HG02870 (cell line): ENCODE measurements at regions not wholly inside any gene's neighbourhood (a gene's known extent, or its start where the extent isn't known, plus 50 kb on each side); places are given as distances from the start of the nearest gene placed in this dataset.
"Not testable (repeated sequence)": the region's sequence is repeated elsewhere in the genome, so short reads cannot be mapped to it uniquely, and the experiment has no call there.

ENCODE experiments used
- ATAC-seq: cut with Tn5 transposase; IDR thresholded peaks from one replicate; pipeline ENCODE4 v1.9.1; 2021; ENCODE audit warnings: mild to moderate bottlenecking, moderate library complexity; ENCODE audit not compliant: unreplicated experiment

- ATAC-seq = no peak
Observed at GRCh38 chr6:6998194-6998569, 109.6 kb upstream of the RREB1 start.

DNA sequence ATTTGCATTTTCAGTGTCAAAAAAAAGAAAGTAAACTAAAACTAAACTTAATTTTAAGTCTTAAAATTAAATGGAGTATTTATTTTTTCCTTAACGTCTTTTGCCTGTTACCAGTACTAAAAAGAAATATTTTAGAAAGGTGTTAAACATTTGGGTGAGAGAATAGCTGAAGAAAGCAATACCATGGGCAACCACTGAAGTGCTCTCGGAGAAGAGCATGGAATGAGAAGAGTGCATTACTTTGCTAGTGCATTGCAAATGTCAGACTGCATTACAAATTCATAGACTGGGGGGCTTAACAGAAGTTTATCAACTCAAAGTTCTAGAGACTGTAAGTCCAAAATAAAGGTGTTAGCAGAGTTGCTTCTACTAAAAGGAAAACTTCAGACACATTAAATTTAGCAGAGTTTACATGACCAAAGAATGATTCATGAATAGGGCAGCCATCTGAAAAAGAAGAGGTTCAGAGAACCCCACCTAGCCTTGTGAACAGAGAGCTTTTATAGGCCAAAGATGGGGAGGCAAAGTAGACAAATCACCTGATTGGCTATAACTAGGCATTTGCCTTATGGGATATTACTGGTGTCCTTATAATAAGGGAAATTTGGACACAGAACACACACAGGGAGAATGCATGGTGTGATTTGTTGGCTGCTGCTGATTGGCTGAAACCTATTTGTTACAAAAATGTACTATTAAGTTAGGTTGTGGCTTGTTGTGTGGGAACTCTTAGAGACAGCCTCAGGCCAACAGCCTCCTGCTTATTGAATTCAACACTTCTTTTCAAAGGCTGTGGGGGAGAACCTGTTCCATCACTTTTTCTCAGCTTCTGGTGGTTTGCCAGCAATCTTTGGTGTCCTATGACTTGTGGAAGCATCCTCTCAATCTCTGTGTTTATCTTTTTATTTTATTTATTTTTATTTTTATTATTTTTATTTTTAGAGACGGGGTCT, 106.7 kb upstream of the RREB1 start:
- no peak for ATAC-seq

GRCh38 chr6:7003041-7003440, 104.7 kb upstream of the RREB1 start:
- ATAC-seq = no peak

DNA sequence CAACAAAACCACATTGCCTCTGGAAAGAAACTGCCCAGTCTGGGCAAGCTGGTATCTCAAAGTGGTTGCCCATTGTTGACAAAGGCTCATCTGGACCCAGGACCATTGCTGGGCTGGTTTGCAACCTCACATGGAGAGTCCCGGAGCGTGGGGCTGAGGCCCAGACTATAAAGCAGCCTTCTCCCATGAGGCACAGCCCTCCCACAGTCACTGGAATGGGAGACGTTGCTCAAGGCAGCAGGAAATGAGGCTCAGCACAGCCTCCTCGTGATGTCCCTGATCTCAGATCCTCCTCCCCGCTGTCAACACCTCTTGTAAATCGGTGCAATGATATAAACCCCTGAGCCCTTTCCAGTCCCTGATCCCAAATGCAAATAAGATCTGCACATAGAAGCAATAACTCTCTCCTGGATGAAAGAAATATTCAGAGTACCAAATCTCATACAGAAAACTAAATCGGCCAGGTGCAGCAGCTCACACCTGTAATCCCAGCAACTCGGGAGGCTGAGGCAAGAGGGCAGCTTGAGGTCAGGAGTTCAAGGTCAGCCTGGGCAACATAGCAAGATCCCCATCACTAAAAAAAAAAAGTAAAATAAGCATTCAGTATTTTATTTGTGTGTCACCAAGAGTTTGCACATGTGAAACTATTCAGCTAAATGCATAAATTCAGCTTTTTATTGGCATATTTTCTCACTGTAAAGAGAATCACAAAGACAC, 103.0 kb upstream of the RREB1 start:
- ATAC-seq = no peak

DNA sequence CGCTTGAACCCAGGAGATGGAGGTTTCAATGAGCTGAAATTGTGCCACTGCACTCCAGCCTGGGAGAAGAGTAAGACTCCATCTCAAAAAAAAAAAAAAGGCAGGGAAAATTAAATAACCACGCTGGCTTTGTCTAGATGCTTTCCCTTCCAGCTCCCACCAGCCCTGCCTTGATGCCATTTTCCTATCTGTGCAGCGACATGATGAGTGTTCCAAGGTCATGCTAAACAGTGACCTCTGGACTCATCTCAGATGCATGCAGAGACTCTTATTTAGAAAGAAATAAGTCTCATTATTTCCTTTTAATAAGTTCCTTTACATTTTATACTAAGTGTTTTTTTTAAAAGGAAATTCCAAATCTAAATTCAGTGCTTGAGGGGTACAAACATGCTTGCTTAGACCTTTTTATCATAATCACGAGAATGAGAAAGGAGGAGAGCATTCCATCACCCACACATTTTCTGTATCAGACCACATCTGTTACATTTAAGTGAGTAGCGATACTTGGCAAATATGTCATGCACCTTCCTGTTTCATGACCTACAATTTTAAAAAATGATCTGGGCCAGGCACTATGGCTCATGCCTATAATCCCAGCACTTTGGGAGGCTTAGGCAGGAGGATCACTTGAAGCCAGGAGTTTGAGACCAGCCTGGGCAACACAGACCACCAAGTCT, 101.1 kb upstream of the RREB1 start:
- no peak for ATAC-seq

- ATAC-seq = no peak
Observed at GRCh38 chr6:7008451-7008988, 99.2 kb upstream of the RREB1 start.

DNA sequence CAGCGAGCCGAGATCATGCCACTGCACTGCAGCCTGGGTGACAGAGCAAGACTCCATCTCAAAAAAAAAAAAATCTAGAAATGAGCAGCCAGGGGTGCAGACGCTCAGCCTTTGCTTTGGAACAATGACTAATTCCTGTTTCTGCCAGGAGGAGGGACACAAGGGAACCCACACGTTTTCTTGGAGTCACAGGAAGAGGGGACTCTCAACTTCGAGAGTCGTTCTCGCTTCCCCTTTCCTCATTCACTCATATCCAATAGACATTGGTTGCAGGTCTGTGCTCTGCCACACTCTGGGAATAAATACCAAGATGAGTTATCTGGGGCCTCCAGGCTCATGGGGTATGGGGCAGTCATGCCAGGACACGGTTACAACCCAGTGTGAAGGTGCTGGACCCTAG, 91.5 kb upstream of the RREB1 start:
- ATAC-seq = no peak

DNA sequence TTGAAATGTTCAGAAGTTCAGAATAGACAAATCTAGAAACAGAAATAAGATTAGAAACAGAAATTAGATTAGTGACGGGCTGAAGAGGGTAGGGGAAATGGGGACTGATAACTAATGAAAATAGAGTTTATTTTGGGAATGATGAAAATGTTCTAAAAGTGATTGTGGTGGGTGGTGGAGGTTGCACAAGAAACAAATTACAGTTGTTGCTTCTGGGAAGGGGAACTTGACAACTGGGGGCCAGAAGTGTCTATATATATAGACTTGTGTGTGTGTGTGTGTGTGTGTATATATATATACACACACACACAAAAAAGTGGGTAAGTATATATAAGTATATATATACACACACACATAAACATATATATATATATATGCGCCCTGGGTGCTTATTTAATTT, 86.5 kb upstream of the RREB1 start:
- ATAC-seq = no peak

DNA sequence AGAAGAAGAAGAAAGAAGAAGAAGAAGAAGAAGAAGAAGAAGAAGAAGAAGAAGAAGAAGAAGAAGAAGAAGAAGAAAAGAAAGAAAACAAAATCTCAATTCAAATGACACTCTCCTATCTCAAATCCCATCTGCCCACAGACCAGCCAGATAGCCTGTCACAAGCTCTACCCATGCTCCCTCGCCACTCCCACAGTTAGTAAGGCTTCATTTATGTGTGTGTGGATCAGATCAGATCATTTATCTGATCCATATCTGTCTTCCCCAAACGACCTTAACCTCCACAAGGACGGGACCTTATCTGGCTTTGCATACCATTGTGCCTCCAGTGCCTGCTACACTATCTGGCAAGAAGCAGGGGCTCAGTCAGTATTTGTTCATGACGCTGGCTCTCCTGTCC, 81.9 kb upstream of the RREB1 start:
- ATAC-seq = no peak

DNA sequence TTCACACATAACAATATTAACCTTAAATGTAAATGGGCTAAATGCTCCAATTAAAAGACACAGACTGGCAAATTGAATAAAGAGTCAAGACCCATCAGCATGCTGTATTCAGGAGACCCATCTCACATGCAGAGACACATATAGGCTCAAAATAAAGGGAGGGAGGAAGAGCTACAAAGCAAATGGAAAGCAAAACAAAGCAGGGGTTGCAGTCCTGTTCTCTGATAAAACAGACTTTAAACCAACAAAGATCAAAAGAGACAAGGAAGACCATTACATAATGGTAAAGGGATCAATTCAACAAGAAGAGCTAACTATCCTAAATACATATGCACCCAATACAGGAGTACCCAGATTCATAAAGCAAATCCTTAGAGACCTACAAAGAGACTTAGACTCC, 78.8 kb upstream of the RREB1 start:
- ATAC-seq = not testable (repeated sequence)

GRCh38 chr6:7030968-7031367, 76.8 kb upstream of the RREB1 start:
- ATAC-seq = not testable (repeated sequence)

DNA sequence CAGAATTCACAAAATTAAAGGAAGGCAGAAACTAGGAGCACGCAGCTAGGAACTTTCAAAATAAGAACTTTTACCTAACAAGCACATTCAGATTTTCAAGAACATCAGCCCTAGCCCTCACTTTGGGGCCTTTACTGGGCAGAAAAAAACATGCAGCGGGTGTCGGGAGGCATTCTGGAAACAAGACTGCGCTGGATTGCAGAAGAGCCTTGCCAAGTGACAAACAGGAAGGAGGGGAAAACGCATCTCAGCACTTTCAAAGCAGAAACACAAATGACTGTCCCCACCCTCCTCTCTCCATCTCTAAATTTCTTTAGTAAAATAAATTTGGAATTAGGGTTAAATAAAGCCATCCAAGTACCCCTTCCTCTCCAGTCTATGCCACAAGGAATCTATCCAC, 74.6 kb upstream of the RREB1 start:
- no peak for ATAC-seq

- no peak for ATAC-seq
Observed at GRCh38 chr6:7034055-7034454, 73.7 kb upstream of the RREB1 start.

DNA sequence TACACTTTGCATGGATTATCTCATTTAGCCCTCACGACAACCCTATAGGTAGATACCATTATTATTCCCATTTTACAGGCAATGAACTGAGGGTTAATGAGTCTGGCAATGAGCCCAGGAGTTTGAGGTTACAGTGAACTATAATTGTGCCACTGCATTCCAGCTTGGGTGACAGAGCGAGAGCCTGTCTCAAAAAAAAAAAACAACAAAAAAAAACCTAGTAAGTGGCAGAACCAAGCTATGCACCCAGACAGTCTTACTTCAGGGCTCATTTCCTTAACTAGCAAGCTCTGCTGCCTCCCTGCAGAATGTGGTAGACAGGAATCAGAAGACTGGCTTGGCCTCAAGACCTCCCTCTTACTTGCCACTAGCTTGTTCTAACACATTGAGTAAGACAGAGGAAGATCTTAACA, 71.9 kb upstream of the RREB1 start:
- ATAC-seq = no peak

DNA sequence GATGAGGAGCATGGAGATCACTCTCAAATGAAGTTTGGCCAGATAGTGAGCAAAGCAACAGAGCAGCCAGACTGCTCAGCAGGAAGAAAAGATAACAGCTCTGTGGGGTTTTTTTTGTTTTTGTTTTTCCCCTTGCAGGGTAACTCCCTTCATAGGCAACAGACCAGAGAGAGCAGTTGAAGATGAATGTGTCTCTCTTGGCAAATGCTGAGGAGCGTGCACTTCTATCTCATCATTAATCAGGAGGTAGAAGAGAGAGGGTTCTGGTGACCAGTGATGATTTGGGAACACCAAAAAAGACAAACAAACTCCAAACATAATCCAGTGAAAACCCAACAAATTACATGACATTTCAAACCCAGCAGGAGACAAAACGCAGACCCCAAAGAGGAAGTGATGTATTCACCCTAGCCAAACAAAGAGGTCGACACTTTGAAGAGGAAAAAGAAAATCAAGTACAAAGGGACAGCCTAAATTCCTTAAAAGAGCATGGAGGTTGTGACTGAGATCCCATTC, 66.2 kb upstream of the RREB1 start:
- ATAC-seq = peak; percentile 61

DNA sequence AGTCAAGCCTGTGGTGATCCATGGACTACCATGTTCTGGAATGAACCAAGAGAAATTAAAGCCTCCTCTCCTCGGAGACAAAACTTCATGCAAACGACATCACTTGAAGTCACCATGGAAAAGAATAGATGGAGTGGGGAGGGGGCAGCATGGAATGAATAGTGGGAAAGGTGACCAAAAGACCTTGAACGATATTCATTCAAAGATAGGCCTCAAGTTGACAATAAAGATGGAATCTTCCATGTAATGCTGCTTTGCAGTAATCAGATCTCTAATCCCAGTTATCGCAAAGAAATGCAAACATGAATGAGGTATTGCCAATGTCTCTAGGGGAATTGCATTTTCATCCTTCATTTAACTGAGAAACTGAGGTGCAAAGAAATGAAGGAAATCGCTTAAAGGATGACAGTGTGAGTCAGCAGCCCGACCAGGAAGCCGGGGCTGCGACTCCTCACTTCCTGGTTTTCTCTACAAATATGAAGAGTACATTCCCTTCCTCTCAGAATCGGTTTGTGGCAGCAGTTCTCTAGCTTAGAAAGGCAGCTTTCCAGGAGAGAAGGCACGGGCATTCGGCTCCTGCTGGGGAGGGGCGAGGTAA, 65.6 kb upstream of the RREB1 start:
- ATAC-seq = no peak

GRCh38 chr6:7042654-7043545, 64.9 kb upstream of the RREB1 start:
- ATAC-seq = no peak

DNA sequence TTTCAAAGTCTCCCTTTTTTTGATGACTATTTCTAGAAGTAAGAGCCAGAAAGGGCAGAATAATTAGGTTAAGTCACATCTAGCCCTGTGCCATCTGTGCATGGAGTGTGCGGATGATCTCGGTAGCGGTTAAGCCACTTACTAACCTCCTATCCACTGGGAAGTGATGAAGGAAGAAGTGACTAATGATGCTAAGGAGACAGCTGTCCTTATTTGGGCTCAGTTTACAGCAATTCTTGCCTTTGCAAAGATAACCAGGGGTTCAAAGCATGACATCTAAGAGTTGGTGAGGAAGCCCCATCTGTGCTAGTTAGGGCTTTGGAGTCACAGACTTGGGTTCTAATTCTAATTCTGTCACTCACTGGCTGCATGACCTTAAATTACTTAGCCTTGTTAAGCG, 62.4 kb upstream of the RREB1 start:
- no peak for ATAC-seq

DNA sequence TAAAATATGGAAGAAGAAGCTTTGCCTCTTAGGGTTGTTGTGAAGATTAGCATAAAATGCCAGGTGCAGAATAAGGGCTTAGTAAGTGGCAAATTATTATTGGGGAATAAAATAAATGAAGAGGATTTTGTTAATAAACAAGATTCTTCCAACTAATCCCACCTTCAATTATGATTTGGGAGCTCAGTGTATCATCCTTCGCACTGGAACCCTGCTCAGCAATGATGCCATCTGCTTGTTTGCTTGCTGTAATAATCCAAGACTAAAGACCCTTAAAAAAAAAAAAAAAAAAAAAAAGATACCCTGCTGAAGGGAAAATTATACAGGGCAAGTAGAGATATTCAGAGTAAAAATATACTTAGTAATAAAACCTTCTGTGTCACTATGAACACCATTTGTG, 62.0 kb upstream of the RREB1 start:
- ATAC-seq = no peak

GRCh38 chr6:7047128-7047527, 60.6 kb upstream of the RREB1 start:
- ATAC-seq = no peak
